OCI-LY1 (cell line): ENCODE measurements at regions not wholly inside any gene's neighbourhood (a gene's known extent, or its start where the extent isn't known, plus 50 kb on each side); places are given as distances from the start of the nearest gene placed in this dataset.
"Not testable (repeated sequence)": the region's sequence is repeated elsewhere in the genome, so short reads cannot be mapped to it uniquely, and the experiment has no call there.

Experiments used
- CTCF ChIP-seq: fragments of 200-600 bp; sonication (generic), shearing (Covaris generic); IDR thresholded peaks from 2 replicates; pipeline ENCODE4 v1.5.1; 2017; ENCODE audit warnings: mild to moderate bottlenecking, antibody characterized with exemption, low read length, moderate library complexity, mixed read lengths
- EZH2 ChIP-seq: fragments of 200-600 bp; sonication (generic), shearing (Covaris generic); IDR thresholded peaks from 2 replicates; pipeline ENCODE4 v1.8.0; 2017; ENCODE audit warnings: borderline replicate concordance, mixed run types, mild to moderate bottlenecking, antibody characterized with exemption, low read length, moderate library complexity, mixed read lengths

GRCh38 chr14:105769061-105769730 is 242.8 kb downstream of the TMEM121 start:
- TF ChIP-seq CTCF, EZH2: not testable (repeated sequence)
